Prostate gland (tissue), 2 donors: ENCODE measurements at regions not wholly inside any gene's neighbourhood (a gene's known extent, or its start where the extent isn't known, plus 50 kb on each side); places are given as distances from the start of the nearest gene placed in this dataset.

Source experiments
- DNase-seq: peaks from one replicate; pipeline ENCODE4 v3.0.0-alpha.2; 2019; ENCODE audit warnings: low spot score
- H3K27ac ChIP-seq, 2 donors: fragments of 200-600 bp; sonication (generic); 2 replicates each; pipeline ENCODE4 v1.5.1; 2017 to 2019
- H3K27me3 ChIP-seq: fragments of 200-600 bp; sonication (generic); replicated peaks from 2 replicates; pipeline ENCODE4 v1.5.1; 2019; ENCODE audit not compliant: insufficient read depth
- H3K36me3 ChIP-seq, 2 donors: fragments of 200-600 bp; sonication (generic); 1 replicate in 1 of 2; 2 replicates in 1 of 2; pipeline versions ENCODE4 v1.5.1 to v1.8.1; 2017 to 2019
- H3K4me1 ChIP-seq: fragments of 200-600 bp; sonication (generic); replicated peaks from 2 replicates; pipeline ENCODE4 v1.5.1; 2019
- H3K4me3 ChIP-seq, 2 donors: fragments of 200-600 bp; sonication (generic); 2 replicates each; pipeline ENCODE4 v1.5.1; 2017 to 2019
- H3K9me3 ChIP-seq: fragments of 200-600 bp; sonication (generic); 2 replicates; pipeline ENCODE4 v1.5.1; 2017
- POLR2A ChIP-seq: fragments of 450-650 bp; IDR thresholded peaks from one replicate; pipeline ENCODE4 v1.6.1; 2016; ENCODE audit warnings: antibody characterized with exemption, mild to moderate bottlenecking
- POLR2AphosphoS5 ChIP-seq: sonication (generic); formaldehyde crosslinking; IDR thresholded peaks from one replicate; pipeline ENCODE4 v1.6.1; 2017; ENCODE audit warnings: antibody characterized with exemption
- WGBS: methylation state at CpG from one replicate; pipeline ENCODE4 v1.1.5; 2018; 5-methylcytosine and 5-hydroxymethylcytosine counted together
- intact Hi-C: fragments of 100-400 bp; cut with DNase I; formaldehyde crosslinking; loops from one replicate; pipeline ENCODE4 v1.14.2; 2022
- TF ChIP-seq, protein P1 (sequence below), 4 experiments: fragments of 200-600 bp in 2 of 4; fragments of 450-650 bp in 2 of 4; sonication (generic) in 2 of 4; IDR thresholded peaks; 1 replicate in 3 of 4; 2 replicates in 1 of 4; pipeline ENCODE4 v1.5.1; 2016 to 2019; ENCODE audit warnings: antibody characterized with exemption in 4 of 4, mild to moderate bottlenecking in 2 of 4, moderate library complexity in 2 of 4

DNA sequence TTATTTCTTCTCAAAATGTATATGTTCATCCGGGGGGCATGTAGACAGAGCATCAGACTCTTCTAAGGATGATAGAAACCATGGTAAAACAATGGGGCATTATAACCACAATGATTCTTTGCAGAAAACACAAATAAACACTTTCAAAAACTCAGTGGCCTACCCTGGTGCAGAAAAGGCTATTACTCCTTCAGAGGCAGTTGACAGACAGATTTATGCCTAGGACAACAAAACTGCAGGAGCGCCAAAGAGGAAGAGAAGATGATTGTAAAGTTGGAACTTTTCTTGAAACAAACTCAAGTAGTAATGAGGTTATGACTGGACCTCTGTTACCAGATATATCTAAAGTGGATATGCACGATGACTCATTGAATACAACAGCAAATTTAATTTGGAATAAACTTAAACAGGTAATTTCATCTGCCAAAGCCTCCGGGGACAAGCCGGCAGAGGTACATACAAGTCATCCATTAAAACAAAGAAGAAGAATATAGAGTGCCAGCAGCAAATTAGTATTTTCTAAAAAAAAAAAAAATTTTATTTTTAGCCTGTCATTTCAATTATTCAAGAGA is 1068.4 kb upstream of the INTU start:
- intact Hi-C loops, result no loop called here
- no peaks in the 10 kb centered on the region for H3K9me3 ChIP-seq
- H3K4me3 ChIP-seq, result no peak overlapping the region
- no peak overlapping the region for H3K27ac ChIP-seq
- DNase-seq, result no peak
- TF ChIP-seq, protein P1, sequence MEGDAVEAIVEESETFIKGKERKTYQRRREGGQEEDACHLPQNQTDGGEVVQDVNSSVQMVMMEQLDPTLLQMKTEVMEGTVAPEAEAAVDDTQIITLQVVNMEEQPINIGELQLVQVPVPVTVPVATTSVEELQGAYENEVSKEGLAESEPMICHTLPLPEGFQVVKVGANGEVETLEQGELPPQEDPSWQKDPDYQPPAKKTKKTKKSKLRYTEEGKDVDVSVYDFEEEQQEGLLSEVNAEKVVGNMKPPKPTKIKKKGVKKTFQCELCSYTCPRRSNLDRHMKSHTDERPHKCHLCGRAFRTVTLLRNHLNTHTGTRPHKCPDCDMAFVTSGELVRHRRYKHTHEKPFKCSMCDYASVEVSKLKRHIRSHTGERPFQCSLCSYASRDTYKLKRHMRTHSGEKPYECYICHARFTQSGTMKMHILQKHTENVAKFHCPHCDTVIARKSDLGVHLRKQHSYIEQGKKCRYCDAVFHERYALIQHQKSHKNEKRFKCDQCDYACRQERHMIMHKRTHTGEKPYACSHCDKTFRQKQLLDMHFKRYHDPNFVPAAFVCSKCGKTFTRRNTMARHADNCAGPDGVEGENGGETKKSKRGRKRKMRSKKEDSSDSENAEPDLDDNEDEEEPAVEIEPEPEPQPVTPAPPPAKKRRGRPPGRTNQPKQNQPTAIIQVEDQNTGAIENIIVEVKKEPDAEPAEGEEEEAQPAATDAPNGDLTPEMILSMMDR (IDR thresholded peaks at IDR 0.05), result no peak
- TF ChIP-seq POLR2A, result no peak
- TF ChIP-seq POLR2AphosphoS5, result no peak
- WGBS, result 38% methylated on average over 5 of the region's 5 CpGs
- H3K36me3 ChIP-seq, result no peaks in the 10 kb centered on the region
- no peaks in the 10 kb centered on the region for H3K4me1 ChIP-seq
- H3K27me3 ChIP-seq, result no peaks in the 10 kb centered on the region

DNA sequence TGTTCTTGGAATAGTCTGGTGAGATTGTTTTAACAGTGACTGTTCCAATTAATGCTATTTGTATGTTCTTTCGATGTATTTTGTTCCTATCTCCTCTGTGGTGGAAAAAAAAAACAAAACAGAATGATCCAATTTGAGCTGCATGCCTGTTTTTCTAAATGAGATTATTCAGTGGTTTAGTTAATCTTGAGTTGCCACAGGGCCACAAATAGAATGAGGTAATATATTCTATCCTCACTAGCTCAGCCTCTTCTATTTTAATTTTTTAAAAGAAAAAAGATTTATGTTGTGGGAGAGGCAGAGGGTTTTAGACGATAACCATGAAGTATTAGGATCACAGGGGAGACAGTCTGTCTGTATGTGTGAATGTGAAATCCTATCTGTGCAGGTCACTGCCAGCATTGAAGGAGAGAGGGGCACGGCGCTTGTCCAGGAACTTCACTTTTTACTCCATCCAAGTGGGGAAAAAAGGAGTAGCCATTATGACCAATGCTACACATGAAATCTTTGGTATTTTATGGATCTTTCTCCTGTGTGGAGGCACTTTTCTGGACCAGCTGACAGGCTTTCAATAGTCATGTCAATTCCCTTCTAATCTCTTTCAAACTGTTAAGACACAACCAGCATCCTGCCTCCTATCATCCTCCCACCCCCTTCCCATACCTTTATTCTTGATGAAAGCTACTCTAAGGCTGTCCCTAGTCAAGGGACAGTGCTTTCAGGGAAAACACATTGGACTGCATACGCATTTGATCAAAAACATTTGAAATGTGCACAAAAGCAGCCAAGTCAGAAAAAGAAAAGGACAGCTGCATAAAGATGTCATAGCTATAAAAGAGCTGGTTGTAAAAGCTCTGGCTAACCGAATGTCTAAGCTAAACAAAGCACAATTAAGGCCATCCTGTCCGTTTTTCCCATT is 1063.8 kb upstream of the INTU start:
- intact Hi-C loops, result no loop called here
- no peaks in the 10 kb centered on the region for H3K36me3 ChIP-seq
- TF ChIP-seq, protein P1 (IDR thresholded peaks at IDR 0.05), result no peak
- no peak for TF ChIP-seq POLR2A
- no peak for TF ChIP-seq POLR2AphosphoS5
- no peaks in the 10 kb centered on the region for H3K9me3 ChIP-seq
- WGBS, result 42% methylated on average over 7 of the region's 7 CpGs
- H3K4me1 ChIP-seq, result no peaks in the 10 kb centered on the region
- no peaks in the 10 kb centered on the region for H3K27me3 ChIP-seq
- no peak for DNase-seq
- H3K27ac ChIP-seq, result no peak overlapping the region
- H3K4me3 ChIP-seq, result no peak overlapping the region

DNA sequence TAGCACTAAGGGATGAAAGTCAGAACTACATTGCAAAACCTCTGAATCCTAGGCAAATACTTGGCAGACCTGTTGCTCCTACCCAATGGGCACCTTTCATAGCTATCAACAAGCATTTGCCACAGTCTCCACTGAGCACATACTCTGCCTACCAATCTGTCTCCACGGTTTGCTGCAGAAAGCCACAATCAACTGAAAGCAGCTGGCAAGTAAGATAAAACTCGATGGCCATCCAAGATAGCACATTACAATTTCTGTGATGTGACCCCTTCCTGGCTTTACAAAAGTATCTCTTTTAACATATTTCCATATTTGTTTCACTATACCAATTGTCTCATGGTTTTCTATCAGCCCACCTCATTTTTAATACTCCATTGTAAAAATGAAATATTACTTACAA is 1060.5 kb upstream of the INTU start:
- DNase-seq, result no peak
- 61% methylated on average over 2 of the region's 2 CpGs for WGBS
- no peak for TF ChIP-seq POLR2A
- TF ChIP-seq POLR2AphosphoS5, result no peak
- TF ChIP-seq, protein P1 (IDR thresholded peaks at IDR 0.05), result no peak
- Histone ChIP-seq H3K9me3 (no peaks in the 10 kb centered on the region), H3K4me3 (no peak overlapping the region), H3K27me3 (no peaks in the 10 kb centered on the region), H3K27ac (no peak overlapping the region), H3K36me3 (no peaks in the 10 kb centered on the region), H3K4me1 (no peaks in the 10 kb centered on the region)
- intact Hi-C loops, result no loop called here

DNA sequence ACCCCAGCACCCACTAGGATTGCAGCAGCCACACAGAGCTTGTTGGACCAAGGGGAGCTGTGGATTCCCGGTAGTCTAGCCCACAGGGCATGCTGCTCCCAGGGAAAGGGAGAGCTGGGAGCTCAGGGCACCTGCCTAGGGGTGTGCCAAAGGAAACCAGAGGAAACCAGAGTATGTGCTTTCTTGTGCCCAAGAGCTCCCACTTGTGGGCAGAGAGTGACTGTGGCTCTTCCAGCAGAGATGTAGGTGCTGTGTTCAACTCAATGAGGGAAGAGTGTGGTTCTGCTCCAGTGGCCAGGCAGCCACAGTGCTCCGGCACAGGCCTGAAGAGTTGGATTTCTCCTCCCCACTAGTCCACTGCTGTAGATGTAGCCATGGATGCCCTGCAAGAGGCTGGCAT is 1050.0 kb upstream of the INTU start:
- TF ChIP-seq POLR2AphosphoS5 (no peak), POLR2A (no peak)
- TF ChIP-seq, protein P1 (IDR thresholded peaks at IDR 0.05), result no peak
- Histone ChIP-seq H3K9me3 (no peaks in the 10 kb centered on the region), H3K4me3 (no peak overlapping the region), H3K36me3 (no peaks in the 10 kb centered on the region), H3K4me1 (no peaks in the 10 kb centered on the region), H3K27me3 (no peaks in the 10 kb centered on the region), H3K27ac (no peak overlapping the region)
- 94% methylated on average over 2 of the region's 2 CpGs for WGBS
- intact Hi-C loops, result no loop called here
- no peak for DNase-seq
